SK-N-SH (cell line): ENCODE measurements at regions not wholly inside any gene's neighbourhood (a gene's known extent, or its start where the extent isn't known, plus 50 kb on each side); places are given as distances from the start of the nearest gene placed in this dataset.

Experiments
- CTCF ChIA-PET: fragments of 300-600, 350-600 bp; formaldehyde crosslinking; extraction: SDS; loops from one replicate; lab custom pipeline; 2021; lab: Yijun Ruan, JAX
- POLR2A ChIA-PET: fragments of 350-600 bp; sonication (Branson Sonifier 250); formaldehyde crosslinking; extraction: SDS; loops from one replicate; lab custom pipeline; 2020; ENCODE audit warnings: antibody characterized with exemption, inconsistent platforms; lab: Yijun Ruan, JAX
- DNase-seq: peaks from one replicate; pipeline ENCODE4 v3.0.0; 2012
- H2AFZ ChIP-seq: fragments of 200-600 bp; sonication (generic); 2 replicates; pipeline ENCODE4 v1.8.1; 2016; ENCODE audit warnings: antibody characterized with exemption, mild to moderate bottlenecking, low read depth
- H3F3A ChIP-seq: fragments of 200-600 bp; sonication (generic); replicated peaks from 2 replicates; pipeline ENCODE3; 2016; ENCODE audit warnings: antibody characterized with exemption, mild to moderate bottlenecking; ENCODE audit not compliant: insufficient read depth
- H3K27ac ChIP-seq, 2 experiments: fragments of 200-500 bp in 1 of 2; fragments of 200-600 bp in 1 of 2; sonication (Bioruptor generic) in 1 of 2; sonication (generic), shearing (Covaris generic) in 1 of 2; 2 replicates each; pipeline versions ENCODE4 v1.5.1 to v1.6.1; 2014 to 2016; ENCODE audit warnings: low read depth in 2 of 2, inconsistent platforms in 1 of 2, low read length in 1 of 2, mild to moderate bottlenecking in 1 of 2, mixed read lengths in 1 of 2
- H3K27me3 ChIP-seq: fragments of 200-600 bp; sonication (generic), shearing (Covaris generic); 2 replicates; pipeline ENCODE4 v1.6.1; 2016; ENCODE audit warnings: mixed run types; ENCODE audit not compliant: insufficient read depth
- H3K36me3 ChIP-seq, 2 experiments: fragments of 200-500 bp in 1 of 2; fragments of 200-600 bp in 1 of 2; sonication (Bioruptor generic) in 1 of 2; sonication (generic) in 1 of 2; replicated peaks in 1 of 2; 2 replicates each; pipeline versions ENCODE3 to v1.5.1; 2014 to 2016; ENCODE audit warnings: low read length in 1 of 2, mild to moderate bottlenecking in 1 of 2; ENCODE audit not compliant: insufficient read depth in 2 of 2, control insufficient read depth in 1 of 2
- H3K4me1 ChIP-seq, 2 experiments: fragments of 200-500 bp in 1 of 2; fragments of 200-600 bp in 1 of 2; sonication (Bioruptor generic) in 1 of 2; sonication (generic), shearing (Covaris generic) in 1 of 2; 2 replicates each; pipeline versions ENCODE4 v1.5.1 to v1.6.1; 2014 to 2016; ENCODE audit warnings: low read depth in 1 of 2, low read length in 1 of 2, mixed run types in 1 of 2; ENCODE audit not compliant: insufficient read depth in 2 of 2, control insufficient read depth in 1 of 2
- H3K4me2 ChIP-seq: fragments of 200-600 bp; sonication (generic), shearing (Covaris generic); 2 replicates; pipeline ENCODE4 v1.6.1; 2017; ENCODE audit warnings: mixed run types
- H3K4me3 ChIP-seq, 2 experiments: fragments of 200-500 bp in 1 of 2; fragments of 200-600 bp in 1 of 2; sonication (Bioruptor generic) in 1 of 2; sonication (generic), shearing (Covaris generic) in 1 of 2; 2 replicates each; pipeline versions ENCODE4 v1.5.1 to v1.8.1; 2014 to 2016; ENCODE audit warnings: low read depth in 2 of 2, inconsistent platforms in 1 of 2, low read length in 1 of 2, mild to moderate bottlenecking in 1 of 2, mixed read lengths in 1 of 2, moderate library complexity in 1 of 2
- H3K79me2 ChIP-seq: fragments of 200-600 bp; sonication (generic); 2 replicates; pipeline ENCODE4 v1.8.1; 2017; ENCODE audit warnings: mild to moderate bottlenecking; ENCODE audit not compliant: insufficient read depth
- H3K9ac ChIP-seq: fragments of 200-600 bp; sonication (generic); 2 replicates; pipeline ENCODE4 v1.6.1; 2017; ENCODE audit warnings: mixed run types
- H3K9me2 ChIP-seq: fragments of 200-600 bp; sonication (generic); 2 replicates; pipeline ENCODE4 v1.6.1; 2017; ENCODE audit warnings: mixed run types
- H3K9me3 ChIP-seq: fragments of 200-600 bp; sonication (generic); 2 replicates; pipeline ENCODE4 v1.6.1; 2017; ENCODE audit warnings: mixed run types, mild to moderate bottlenecking, moderate library complexity
- H4K20me1 ChIP-seq: fragments of 200-600 bp; sonication (generic); 2 replicates; pipeline ENCODE4 v1.6.1; 2017; ENCODE audit warnings: mild to moderate bottlenecking, mixed run types; ENCODE audit not compliant: insufficient read depth
- FOSL2 ChIP-seq: IDR thresholded peaks from 2 replicates; pipeline ENCODE4 v1.4.0; 2012; ENCODE audit warnings: low read depth, mild to moderate bottlenecking, moderate library complexity, borderline replicate concordance
- FOXJ3 ChIP-seq: sonication (generic); formaldehyde crosslinking; IDR thresholded peaks from 2 replicates; pipeline ENCODE4 v1.5.1; 2020; ENCODE audit warnings: mild to moderate bottlenecking, missing genetic modification reagents
- FOXM1 ChIP-seq: IDR thresholded peaks from 2 replicates; pipeline ENCODE4 v1.4.0; 2012; ENCODE audit warnings: low read depth, mild to moderate bottlenecking
- MEF2A ChIP-seq: IDR thresholded peaks from 2 replicates; pipeline ENCODE4 v1.4.0; 2012; ENCODE audit warnings: low read depth, borderline replicate concordance
- MXI1 ChIP-seq: IDR thresholded peaks from 2 replicates; pipeline ENCODE4 v1.6.1; 2012; ENCODE audit warnings: mild to moderate bottlenecking, low read depth, low read length, improper control_type of control experiment
- NFIC ChIP-seq: IDR thresholded peaks from 2 replicates; pipeline ENCODE4 v1.4.0; 2012; ENCODE audit warnings: borderline replicate concordance
- RAD21 ChIP-seq: IDR thresholded peaks from 2 replicates; pipeline ENCODE4 v1.6.1; 2012; ENCODE audit warnings: mild to moderate bottlenecking, low read length
- RFX5 ChIP-seq: IDR thresholded peaks from 2 replicates; pipeline ENCODE4 v1.6.1; 2012; ENCODE audit warnings: mild to moderate bottlenecking, improper control_type of control experiment, low read length
- RXRA ChIP-seq: IDR thresholded peaks from 2 replicates; pipeline ENCODE4 v1.4.0; 2012; ENCODE audit warnings: low read depth, mild to moderate bottlenecking, borderline replicate concordance
- SMC3 ChIP-seq: IDR thresholded peaks from 2 replicates; pipeline ENCODE4 v1.6.1; 2012; ENCODE audit warnings: low read depth, low read length, improper control_type of control experiment
- WGBS: methylation state at CpG from one replicate; pipeline ENCODE4 v1.1.6; 2017; ENCODE audit warnings: low lambda C conversion rate; 5-methylcytosine and 5-hydroxymethylcytosine counted together
- TF ChIP-seq, protein P1 (sequence below): fragments of 200-600 bp; sonication (generic); IDR thresholded peaks from 2 replicates; pipeline ENCODE4 v1.6.1; 2017; ENCODE audit warnings: antibody characterized with exemption, mild to moderate bottlenecking, moderate library complexity

DNA sequence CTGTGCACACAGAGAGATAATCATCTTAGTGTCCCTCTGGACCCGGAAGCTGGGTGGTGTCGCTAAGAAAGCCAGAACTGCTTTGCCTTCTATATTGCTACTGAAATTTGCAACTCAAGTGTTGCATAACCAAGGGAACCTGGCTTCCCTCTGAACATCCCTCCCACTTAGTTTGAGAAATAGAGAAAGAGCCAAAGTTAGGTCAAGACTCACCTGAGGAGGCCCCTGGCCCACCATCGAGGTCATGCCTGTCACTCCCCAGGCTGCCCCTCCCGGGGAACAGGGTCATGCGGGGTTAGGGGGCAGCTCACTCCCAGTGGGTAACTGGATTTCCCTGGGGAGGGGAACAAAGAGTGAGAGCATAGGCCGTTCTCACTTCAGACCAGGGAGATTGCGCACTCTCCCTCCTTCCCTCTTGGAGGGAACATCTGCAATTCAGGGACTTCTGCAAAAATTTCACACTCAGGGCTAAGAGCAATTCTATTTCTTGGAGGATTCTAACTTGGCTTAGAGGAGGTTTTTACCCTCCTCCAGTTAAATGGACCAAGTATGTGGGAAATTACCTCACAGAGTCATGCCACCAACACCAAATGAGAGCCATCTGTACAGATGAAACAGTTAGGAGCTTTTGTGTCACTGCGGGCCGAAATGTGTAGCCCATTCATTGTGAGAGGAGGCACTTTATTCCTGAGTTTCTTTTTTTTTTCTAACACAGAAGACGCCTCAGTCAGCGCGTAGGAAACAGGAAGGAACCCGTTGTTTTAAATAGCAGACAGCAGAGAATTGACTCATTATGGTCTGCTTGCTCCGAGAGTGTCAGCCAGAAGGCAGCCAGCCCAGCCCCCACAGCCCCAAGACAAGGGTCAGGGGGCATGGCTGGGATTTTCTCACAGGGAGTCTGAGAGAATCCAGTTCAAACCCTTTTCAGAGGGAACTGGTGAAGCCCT is 221.3 kb downstream of the ARHGAP12 start:
- H3K27me3 ChIP-seq, result no peaks in the 10 kb centered on the region
- TF ChIP-seq, protein P1, sequence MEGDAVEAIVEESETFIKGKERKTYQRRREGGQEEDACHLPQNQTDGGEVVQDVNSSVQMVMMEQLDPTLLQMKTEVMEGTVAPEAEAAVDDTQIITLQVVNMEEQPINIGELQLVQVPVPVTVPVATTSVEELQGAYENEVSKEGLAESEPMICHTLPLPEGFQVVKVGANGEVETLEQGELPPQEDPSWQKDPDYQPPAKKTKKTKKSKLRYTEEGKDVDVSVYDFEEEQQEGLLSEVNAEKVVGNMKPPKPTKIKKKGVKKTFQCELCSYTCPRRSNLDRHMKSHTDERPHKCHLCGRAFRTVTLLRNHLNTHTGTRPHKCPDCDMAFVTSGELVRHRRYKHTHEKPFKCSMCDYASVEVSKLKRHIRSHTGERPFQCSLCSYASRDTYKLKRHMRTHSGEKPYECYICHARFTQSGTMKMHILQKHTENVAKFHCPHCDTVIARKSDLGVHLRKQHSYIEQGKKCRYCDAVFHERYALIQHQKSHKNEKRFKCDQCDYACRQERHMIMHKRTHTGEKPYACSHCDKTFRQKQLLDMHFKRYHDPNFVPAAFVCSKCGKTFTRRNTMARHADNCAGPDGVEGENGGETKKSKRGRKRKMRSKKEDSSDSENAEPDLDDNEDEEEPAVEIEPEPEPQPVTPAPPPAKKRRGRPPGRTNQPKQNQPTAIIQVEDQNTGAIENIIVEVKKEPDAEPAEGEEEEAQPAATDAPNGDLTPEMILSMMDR, result no peak
- no peak for TF ChIP-seq FOXJ3 (CRISPR knock-in tag)
- no peaks in the 10 kb centered on the region for H3F3A ChIP-seq
- H4K20me1 ChIP-seq, result no peaks in the 10 kb centered on the region
- no peaks in the 10 kb centered on the region for H3K79me2 ChIP-seq
- no peak for DNase-seq
- no peaks in the 10 kb centered on the region for H3K9me2 ChIP-seq
- ChIA-PET CTCF (interaction anchor here (0.7 kb wide), 1 partner anchor 103 kb away, joined by 3 read pairs; no protein-coding TSS in a partner anchor), POLR2A (no interaction called here)
- H3K27ac ChIP-seq, result peak overlapping the region in 1 of 2 experiments; percentile 35; a peak in 1 of 4 replicates
- no peaks in the 10 kb centered on the region; the same call in 1 of the 2 replicates for H3K9me3 ChIP-seq
- peaks cover 3 to 15% of the 10 kb centered on the region in 2 experiments; a peak in 2 of 4 replicates for H3K4me1 ChIP-seq
- 79% methylated on average over 14 of the region's 14 CpGs for WGBS
- no peaks in the 10 kb centered on the region for H3K36me3 ChIP-seq
- H3K4me2 ChIP-seq, result peak overlapping the region; percentile 46
- H3K4me3 ChIP-seq, result no peak overlapping the region
- H2AFZ ChIP-seq, result peak overlapping the region; percentile 87
- peak overlapping the region; percentile 25; the same call in 1 of the 2 replicates for H3K9ac ChIP-seq

DNA sequence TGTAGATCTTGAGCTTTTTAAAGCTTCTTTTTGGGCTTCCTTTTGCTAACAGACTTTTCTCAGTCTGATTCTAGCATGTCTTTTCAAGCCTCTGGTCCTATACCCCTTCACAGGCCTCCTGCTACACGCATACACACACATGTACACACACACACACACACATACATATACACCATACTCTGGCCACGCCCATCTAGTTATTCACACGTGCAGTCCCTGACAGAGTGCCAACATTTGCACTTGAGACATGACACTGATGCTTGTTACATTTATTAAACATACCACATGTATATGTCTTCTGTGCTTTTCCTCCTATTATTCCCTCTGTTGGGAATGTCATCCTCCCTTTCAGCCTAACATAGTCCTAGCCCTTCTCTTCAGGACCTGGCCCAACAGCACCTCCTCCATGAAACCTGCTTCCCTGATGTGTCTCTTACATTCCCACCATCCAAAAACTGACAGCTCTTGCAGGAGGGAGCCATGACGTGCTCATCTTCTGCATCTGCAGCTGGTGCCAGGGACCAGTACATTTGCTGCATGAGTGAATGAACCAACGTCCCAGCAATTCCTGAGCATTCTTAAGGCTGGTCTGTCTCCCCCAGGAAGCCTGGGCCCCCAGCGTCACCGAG is 222.1 kb downstream of the ARHGAP12 start:
- H3K9ac ChIP-seq, result no peak overlapping the region
- peak overlapping the region; percentile 87; the same call in 1 of the 2 replicates for H2AFZ ChIP-seq
- no peaks in the 10 kb centered on the region for H3K79me2 ChIP-seq
- H3K9me2 ChIP-seq, result no peaks in the 10 kb centered on the region
- DNase-seq, result no peak
- TF ChIP-seq SMC3, result no peak
- no peak for TF ChIP-seq RFX5
- TF ChIP-seq FOSL2, result no peak
- TF ChIP-seq FOXM1, result no peak
- no peak for TF ChIP-seq MEF2A
- TF ChIP-seq RXRA, result no peak
- TF ChIP-seq NFIC, result no peak
- TF ChIP-seq RAD21, result no peak
- no peak for TF ChIP-seq FOXJ3 (CRISPR knock-in tag)
- no peak for TF ChIP-seq MXI1
- WGBS, result 66% methylated on average over 7 of the region's 7 CpGs
- no peak overlapping the region for H3K27ac ChIP-seq
- POLR2A ChIA-PET, result no interaction called here
- no peaks in the 10 kb centered on the region for H4K20me1 ChIP-seq
- H3K27me3 ChIP-seq, result no peaks in the 10 kb centered on the region
- CTCF ChIA-PET, result no interaction called here
- no peak overlapping the region for H3K4me2 ChIP-seq
- peaks cover 3 to 15% of the 10 kb centered on the region in 2 experiments; a peak in 2 of 4 replicates for H3K4me1 ChIP-seq
- H3K9me3 ChIP-seq, result no peaks in the 10 kb centered on the region; the same call in 1 of the 2 replicates
- no peaks in the 10 kb centered on the region for H3F3A ChIP-seq
- H3K4me3 ChIP-seq, result no peak overlapping the region
- no peaks in the 10 kb centered on the region for H3K36me3 ChIP-seq
